ENCODE measurements at regions not wholly inside any gene's neighbourhood (a gene's known extent, or its start where the extent isn't known, plus 50 kb on each side); places are given as distances from the start of the nearest gene placed in this dataset.

GRCh38 chr1:29946057-29946456 is 709.7 kb downstream of the PTPRU start:
- no peak for TF ChIP-seq POLR2A (IDR thresholded peaks at IDR 0.05; ENCODE audit: low read depth, low read length)
- FAIRE-seq (no peak), DNase-seq (ENCODE audit: insufficient read length, low spot score) (no peak)

GRCh38 chr1:29945426-29945825 is 709.1 kb downstream of the PTPRU start:
- TF ChIP-seq POLR2A (IDR thresholded peaks at IDR 0.05; ENCODE audit: low read depth, low read length): no peak
- FAIRE-seq (no peak), DNase-seq (ENCODE audit: insufficient read length, low spot score) (no peak)

GRCh38 chr1:29944253-29944905 is 708.1 kb downstream of the PTPRU start:
- no peak for FAIRE-seq
- no peak for TF ChIP-seq POLR2A (IDR thresholded peaks at IDR 0.05; ENCODE audit: low read depth, low read length)
- no peak for DNase-seq (ENCODE audit: insufficient read length, low spot score)

- FAIRE-seq (no peak), DNase-seq (ENCODE audit: insufficient read length, low spot score) (no peak)
- no peak for TF ChIP-seq POLR2A (IDR thresholded peaks at IDR 0.05; ENCODE audit: low read depth, low read length)
These were observed 706.7 kb downstream of the PTPRU start for GRCh38 chr1:29943034-29943433.

GRCh38 chr1:29939079-29939478 is 702.8 kb downstream of the PTPRU start:
- TF ChIP-seq POLR2A (IDR thresholded peaks at IDR 0.05; ENCODE audit: low read depth, low read length): no peak
- DNase-seq (ENCODE audit: insufficient read length, low spot score) (no peak), FAIRE-seq (no peak)

GRCh38 chr1:29937356-29937755 is 701.0 kb downstream of the PTPRU start:
- no peak for FAIRE-seq
- no peak for DNase-seq (ENCODE audit: insufficient read length, low spot score)
- TF ChIP-seq POLR2A (IDR thresholded peaks at IDR 0.05; ENCODE audit: low read depth, low read length): no peak

GRCh38 chr1:29936031-29936544 is 699.8 kb downstream of the PTPRU start:
- FAIRE-seq (no peak), DNase-seq (ENCODE audit: insufficient read length, low spot score) (no peak)
- no peak for TF ChIP-seq POLR2A (IDR thresholded peaks at IDR 0.05; ENCODE audit: low read depth, low read length)

GRCh38 chr1:29934255-29934772 is 698.0 kb downstream of the PTPRU start:
- FAIRE-seq: no peak
- no peak for TF ChIP-seq POLR2A (IDR thresholded peaks at IDR 0.05; ENCODE audit: low read depth, low read length)
- no peak for DNase-seq (ENCODE audit: insufficient read length, low spot score)

- DNase-seq (ENCODE audit: insufficient read length, low spot score): no peak
- no peak for TF ChIP-seq POLR2A (IDR thresholded peaks at IDR 0.05; ENCODE audit: low read depth, low read length)
- FAIRE-seq: no peak
These were observed 696.7 kb downstream of the PTPRU start for GRCh38 chr1:29933067-29933466.

GRCh38 chr1:29932626-29933025 is 696.3 kb downstream of the PTPRU start:
- no peak for TF ChIP-seq POLR2A (IDR thresholded peaks at IDR 0.05; ENCODE audit: low read depth, low read length)
- DNase-seq (ENCODE audit: insufficient read length, low spot score): no peak
- no peak for FAIRE-seq

- no peak for DNase-seq (ENCODE audit: insufficient read length, low spot score)
- FAIRE-seq: no peak
- no peak for TF ChIP-seq POLR2A (IDR thresholded peaks at IDR 0.05; ENCODE audit: low read depth, low read length)
These were observed 695.3 kb downstream of the PTPRU start for GRCh38 chr1:29931477-29932175.

GRCh38 chr1:29925058-29925457 is 688.7 kb downstream of the PTPRU start:
- no peak for DNase-seq (ENCODE audit: insufficient read length, low spot score)
- TF ChIP-seq POLR2A (IDR thresholded peaks at IDR 0.05; ENCODE audit: low read depth, low read length): no peak
- no peak for FAIRE-seq

GRCh38 chr1:29924017-29924431 is 687.7 kb downstream of the PTPRU start:
- no peak for TF ChIP-seq POLR2A (IDR thresholded peaks at IDR 0.05; ENCODE audit: low read depth, low read length)
- DNase-seq (ENCODE audit: insufficient read length, low spot score) (no peak), FAIRE-seq (no peak)

GRCh38 chr1:29921741-29922140 is 685.4 kb downstream of the PTPRU start:
- TF ChIP-seq POLR2A (IDR thresholded peaks at IDR 0.05; ENCODE audit: low read depth, low read length): no peak
- FAIRE-seq (no peak), DNase-seq (ENCODE audit: insufficient read length, low spot score) (no peak)

GRCh38 chr1:29920784-29921183 is 684.5 kb downstream of the PTPRU start:
- DNase-seq (ENCODE audit: insufficient read length, low spot score): no peak
- no peak for FAIRE-seq
- TF ChIP-seq POLR2A (IDR thresholded peaks at IDR 0.05; ENCODE audit: low read depth, low read length): no peak

All from H54 (cell line).